Subcutaneous abdominal adipose tissue (tissue), 5 donors: ENCODE measurements at regions not wholly inside any gene's neighbourhood (a gene's known extent, or its start where the extent isn't known, plus 50 kb on each side); places are given as distances from the start of the nearest gene placed in this dataset.
"Not testable (repeated sequence)": the region's sequence is repeated elsewhere in the genome, so short reads cannot be mapped to it uniquely, and the experiment has no call there.

Experiments
- H3K27ac ChIP-seq: one replicate; pipeline ENCODE4 v1.7.0; 2013; ENCODE audit warnings: low read depth, mild to moderate bottlenecking, inconsistent platforms, low read length, moderate library complexity
- H3K27me3 ChIP-seq, 5 donors: one replicate each; pipeline ENCODE4 v1.7.0; 2013; ENCODE audit warnings: low read length in 5 of 5, inconsistent platforms in 1 of 5; ENCODE audit not compliant: control insufficient read depth in 5 of 5, insufficient read depth in 4 of 5
- H3K36me3 ChIP-seq, 5 donors: one replicate each; pipeline ENCODE4 v1.7.0; 2013; ENCODE audit warnings: low read length in 5 of 5; ENCODE audit not compliant: control insufficient read depth in 5 of 5, insufficient read depth in 5 of 5
- H3K4me1 ChIP-seq, 5 donors: one replicate each; pipeline ENCODE4 v1.7.0; 2013; ENCODE audit warnings: low read length in 5 of 5, mild to moderate bottlenecking in 3 of 5, moderate library complexity in 1 of 5; ENCODE audit not compliant: control insufficient read depth in 5 of 5, insufficient read depth in 5 of 5
- H3K4me3 ChIP-seq, 5 donors: one replicate each; pipeline ENCODE4 v1.7.0; 2013; ENCODE audit warnings: low read length in 5 of 5, low read depth in 1 of 5
- H3K9ac ChIP-seq, 5 donors: one replicate each; pipeline ENCODE4 v1.7.0; 2013; ENCODE audit warnings: low read length in 5 of 5, mild to moderate bottlenecking in 4 of 5, moderate library complexity in 3 of 5
- H3K9me3 ChIP-seq, 5 donors: one replicate each; pipeline ENCODE4 v1.7.0; 2013; ENCODE audit warnings: low read length in 5 of 5; ENCODE audit not compliant: control insufficient read depth in 5 of 5
- donor health status: healthy.
- donor health status: healthy.
- donor health status: healthy.
- donor health status: healthy.
- donor health status: healthy.

GRCh38 chr9:40097992-40098391, 742.5 kb downstream of the SPATA31A1 start:
- not testable (repeated sequence) for H3K9me3 ChIP-seq, H3K9ac ChIP-seq, H3K4me3 ChIP-seq, H3K27me3 ChIP-seq, H3K4me1 ChIP-seq, H3K36me3 ChIP-seq, H3K27ac ChIP-seq

GRCh38 chr9:40106003-40106782, 750.7 kb downstream of the SPATA31A1 start:
- not testable (repeated sequence) for H3K36me3 ChIP-seq, H3K9me3 ChIP-seq, H3K27me3 ChIP-seq, H3K4me1 ChIP-seq, H3K27ac ChIP-seq
- peak overlapping the region in 3 of 5 donors; percentile 37 to 61 (median 53) for H3K4me3 ChIP-seq
- H3K9ac ChIP-seq: peak overlapping the region in 1 of 5 donors; percentile 45

GRCh38 chr9:40106783-40107248, 751.3 kb downstream of the SPATA31A1 start:
- not testable (repeated sequence) for H3K36me3 ChIP-seq, H3K27me3 ChIP-seq, H3K27ac ChIP-seq, H3K9me3 ChIP-seq, H3K9ac ChIP-seq, H3K4me3 ChIP-seq, H3K4me1 ChIP-seq

GRCh38 chr9:40107251-40107650, 751.8 kb downstream of the SPATA31A1 start:
- H3K9ac ChIP-seq, H3K9me3 ChIP-seq, H3K4me3 ChIP-seq, H3K36me3 ChIP-seq, H3K27ac ChIP-seq, H3K4me1 ChIP-seq, H3K27me3 ChIP-seq: not testable (repeated sequence)

GRCh38 chr9:40108465-40108864, 753.0 kb downstream of the SPATA31A1 start:
- H3K27ac ChIP-seq, H3K36me3 ChIP-seq, H3K4me3 ChIP-seq, H3K4me1 ChIP-seq, H3K9me3 ChIP-seq, H3K27me3 ChIP-seq, H3K9ac ChIP-seq: not testable (repeated sequence)

GRCh38 chr9:40110751-40111150, 755.3 kb downstream of the SPATA31A1 start:
- H3K9ac ChIP-seq, H3K9me3 ChIP-seq, H3K27me3 ChIP-seq, H3K4me3 ChIP-seq, H3K4me1 ChIP-seq, H3K36me3 ChIP-seq, H3K27ac ChIP-seq: not testable (repeated sequence)

- not testable (repeated sequence) for H3K27ac ChIP-seq, H3K4me3 ChIP-seq, H3K27me3 ChIP-seq, H3K36me3 ChIP-seq, H3K9ac ChIP-seq, H3K4me1 ChIP-seq, H3K9me3 ChIP-seq
Measured at GRCh38 chr9:40111571-40111970, 756.1 kb downstream of the SPATA31A1 start.

GRCh38 chr9:40130598-40130997, 775.1 kb downstream of the SPATA31A1 start:
- not testable (repeated sequence) for H3K4me1 ChIP-seq, H3K4me3 ChIP-seq, H3K9ac ChIP-seq, H3K9me3 ChIP-seq, H3K36me3 ChIP-seq, H3K27ac ChIP-seq, H3K27me3 ChIP-seq

- not testable (repeated sequence) for H3K27ac ChIP-seq, H3K9ac ChIP-seq, H3K4me3 ChIP-seq, H3K4me1 ChIP-seq, H3K36me3 ChIP-seq, H3K27me3 ChIP-seq, H3K9me3 ChIP-seq
Measured at GRCh38 chr9:40169204-40169603, 813.7 kb downstream of the SPATA31A1 start.

GRCh38 chr9:40173316-40173715, 817.8 kb downstream of the SPATA31A1 start:
- not testable (repeated sequence) for H3K9ac ChIP-seq, H3K9me3 ChIP-seq, H3K4me3 ChIP-seq, H3K36me3 ChIP-seq, H3K27ac ChIP-seq, H3K27me3 ChIP-seq, H3K4me1 ChIP-seq

- not testable (repeated sequence) for H3K9ac ChIP-seq, H3K36me3 ChIP-seq, H3K4me1 ChIP-seq, H3K9me3 ChIP-seq, H3K27ac ChIP-seq, H3K27me3 ChIP-seq, H3K4me3 ChIP-seq
Measured at GRCh38 chr9:40174035-40174434, 818.6 kb downstream of the SPATA31A1 start.
